Lower leg skin (tissue), 3 donors: ENCODE measurements at regions not wholly inside any gene's neighbourhood (a gene's known extent, or its start where the extent isn't known, plus 50 kb on each side); places are given as distances from the start of the nearest gene placed in this dataset.

Source experiments
- POLR2A ChIP-seq, 2 donors: fragments of 450-650 bp; IDR thresholded peaks; one replicate each; pipeline ENCODE4 v1.6.1; 2016 to 2017; ENCODE audit warnings: antibody characterized with exemption in 2 of 2, mild to moderate bottlenecking in 1 of 2, moderate library complexity in 1 of 2
- TF ChIP-seq, protein P1 (sequence below), 3 donors: fragments of 450-650 bp; IDR thresholded peaks; one replicate each; pipeline ENCODE4 v1.5.1; 2016; ENCODE audit warnings: antibody characterized with exemption in 3 of 3, mild to moderate bottlenecking in 3 of 3, moderate library complexity in 2 of 3

DNA sequence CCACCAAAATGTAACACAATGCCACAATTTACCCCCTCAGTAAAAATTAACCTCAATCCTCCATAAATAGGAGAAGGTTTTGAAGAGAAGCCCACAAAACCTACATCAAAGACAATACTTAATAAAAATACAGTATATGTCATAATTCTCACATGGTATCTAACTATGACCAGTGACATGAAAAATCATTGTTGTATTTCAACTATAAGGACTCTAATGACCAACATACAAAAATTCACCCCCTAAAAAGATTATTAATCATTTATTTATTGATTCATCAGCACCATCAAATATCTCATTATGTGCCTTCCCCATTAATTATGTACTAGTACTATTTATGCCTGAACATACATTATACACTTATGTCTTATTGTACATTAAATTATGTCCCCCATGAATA is 77.1 kb upstream of the ZMAT1 start:
- TF ChIP-seq, protein P1, sequence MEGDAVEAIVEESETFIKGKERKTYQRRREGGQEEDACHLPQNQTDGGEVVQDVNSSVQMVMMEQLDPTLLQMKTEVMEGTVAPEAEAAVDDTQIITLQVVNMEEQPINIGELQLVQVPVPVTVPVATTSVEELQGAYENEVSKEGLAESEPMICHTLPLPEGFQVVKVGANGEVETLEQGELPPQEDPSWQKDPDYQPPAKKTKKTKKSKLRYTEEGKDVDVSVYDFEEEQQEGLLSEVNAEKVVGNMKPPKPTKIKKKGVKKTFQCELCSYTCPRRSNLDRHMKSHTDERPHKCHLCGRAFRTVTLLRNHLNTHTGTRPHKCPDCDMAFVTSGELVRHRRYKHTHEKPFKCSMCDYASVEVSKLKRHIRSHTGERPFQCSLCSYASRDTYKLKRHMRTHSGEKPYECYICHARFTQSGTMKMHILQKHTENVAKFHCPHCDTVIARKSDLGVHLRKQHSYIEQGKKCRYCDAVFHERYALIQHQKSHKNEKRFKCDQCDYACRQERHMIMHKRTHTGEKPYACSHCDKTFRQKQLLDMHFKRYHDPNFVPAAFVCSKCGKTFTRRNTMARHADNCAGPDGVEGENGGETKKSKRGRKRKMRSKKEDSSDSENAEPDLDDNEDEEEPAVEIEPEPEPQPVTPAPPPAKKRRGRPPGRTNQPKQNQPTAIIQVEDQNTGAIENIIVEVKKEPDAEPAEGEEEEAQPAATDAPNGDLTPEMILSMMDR (IDR thresholded peaks at IDR 0.05): no peak
- TF ChIP-seq POLR2A (IDR thresholded peaks at IDR 0.05): no peak
